COLO668 (cell line): ENCODE measurements at regions not wholly inside any gene's neighbourhood (a gene's known extent, or its start where the extent isn't known, plus 50 kb on each side); places are given as distances from the start of the nearest gene placed in this dataset.

ENCODE experiments used
- DNase-seq: peaks from one replicate; lab custom pipeline; 2025; ENCODE audit not compliant: unreplicated experiment; lab: John Stamatoyannopoulos, UW

- peak; percentile 79 for DNase-seq
Measured at GRCh38 chr3:188026191-188026968, 127.6 kb upstream of the LPP start.

GRCh38 chr3:188031121-188031520 is 122.8 kb upstream of the LPP start:
- DNase-seq = no peak

GRCh38 chr3:188034989-188035388 is 119.0 kb upstream of the LPP start:
- no peak for DNase-seq

GRCh38 chr3:188036375-188037194 is 117.4 kb upstream of the LPP start:
- DNase-seq = no peak

GRCh38 chr3:188037195-188037718 is 116.7 kb upstream of the LPP start:
- DNase-seq = no peak

GRCh38 chr3:188037965-188038581 is 115.9 kb upstream of the LPP start:
- DNase-seq = no peak

- no peak for DNase-seq
Measured at GRCh38 chr3:188041193-188041592, 112.8 kb upstream of the LPP start.

DNA sequence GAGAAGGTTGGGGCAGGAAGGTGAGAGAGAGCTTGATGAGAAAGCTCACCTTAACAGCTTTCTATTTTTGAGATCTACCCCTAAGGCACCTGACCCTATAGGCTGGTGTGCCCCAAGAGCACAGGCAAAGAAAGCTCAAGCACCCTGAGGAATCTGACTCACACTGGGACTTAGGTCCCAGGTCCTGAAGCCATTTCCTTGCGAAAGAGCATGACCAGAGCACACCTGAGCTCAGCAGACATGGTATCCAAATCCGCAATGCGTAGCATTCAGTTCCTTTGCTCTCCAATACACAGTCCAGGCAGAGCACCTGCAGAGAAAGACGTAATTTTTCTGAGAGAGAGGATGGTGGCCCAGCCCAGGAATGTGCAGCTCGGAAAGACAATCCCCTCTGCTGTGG is 112.1 kb upstream of the LPP start:
- DNase-seq = no peak

DNA sequence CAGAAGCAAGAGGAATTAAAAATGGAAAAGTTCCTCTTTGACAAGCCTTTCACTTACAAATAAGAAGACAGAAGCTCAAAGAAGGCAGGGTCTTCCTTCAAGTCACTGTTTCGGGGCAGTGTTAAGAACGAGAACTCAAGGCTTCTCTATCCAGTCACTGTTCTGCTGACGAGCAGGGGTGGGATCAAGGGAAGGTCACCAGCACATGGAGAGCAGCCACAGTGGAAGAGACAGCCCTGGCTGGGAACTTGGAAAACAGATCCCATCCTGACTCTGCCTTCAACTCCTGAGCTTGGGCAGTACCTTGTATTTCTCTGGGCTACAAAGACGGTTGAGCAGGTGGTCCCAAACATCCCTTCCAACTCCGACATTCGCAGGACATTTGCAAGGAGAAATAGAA is 111.5 kb upstream of the LPP start:
- DNase-seq = no peak

- DNase-seq = no peak
Measured at GRCh38 chr3:188043891-188044290, 110.1 kb upstream of the LPP start.

DNA sequence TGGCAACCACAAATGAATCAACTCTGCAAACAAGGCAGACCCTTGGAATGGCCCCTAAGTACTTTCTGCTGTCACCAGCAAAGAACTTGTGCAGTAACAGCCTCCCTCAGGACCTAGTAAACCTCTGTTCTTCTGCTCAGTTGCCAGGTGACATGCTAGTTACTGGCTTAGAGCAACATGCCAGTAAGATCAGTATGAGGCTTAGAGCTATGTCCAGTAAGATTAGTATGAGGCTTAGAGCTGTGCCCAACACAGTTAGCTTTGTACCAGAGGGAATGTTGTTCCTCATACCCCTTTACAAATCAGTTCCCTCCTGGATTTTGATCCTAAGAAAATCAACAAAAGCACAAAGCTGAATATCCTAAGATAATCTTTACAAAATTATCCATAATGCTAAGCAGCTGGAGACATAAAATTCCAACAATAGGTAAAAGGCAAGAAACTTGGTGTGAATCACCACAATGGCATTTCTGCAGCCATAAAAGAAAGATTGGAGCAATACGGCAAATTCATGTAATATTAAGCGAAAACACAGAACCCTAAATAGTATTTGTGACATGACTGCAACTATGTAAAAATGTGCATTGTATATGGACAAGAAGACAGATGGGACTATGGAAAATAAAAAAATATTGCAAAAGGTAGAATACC is 107.3 kb upstream of the LPP start:
- no peak for DNase-seq

GRCh38 chr3:188047536-188047935 is 106.4 kb upstream of the LPP start:
- no peak for DNase-seq

DNA sequence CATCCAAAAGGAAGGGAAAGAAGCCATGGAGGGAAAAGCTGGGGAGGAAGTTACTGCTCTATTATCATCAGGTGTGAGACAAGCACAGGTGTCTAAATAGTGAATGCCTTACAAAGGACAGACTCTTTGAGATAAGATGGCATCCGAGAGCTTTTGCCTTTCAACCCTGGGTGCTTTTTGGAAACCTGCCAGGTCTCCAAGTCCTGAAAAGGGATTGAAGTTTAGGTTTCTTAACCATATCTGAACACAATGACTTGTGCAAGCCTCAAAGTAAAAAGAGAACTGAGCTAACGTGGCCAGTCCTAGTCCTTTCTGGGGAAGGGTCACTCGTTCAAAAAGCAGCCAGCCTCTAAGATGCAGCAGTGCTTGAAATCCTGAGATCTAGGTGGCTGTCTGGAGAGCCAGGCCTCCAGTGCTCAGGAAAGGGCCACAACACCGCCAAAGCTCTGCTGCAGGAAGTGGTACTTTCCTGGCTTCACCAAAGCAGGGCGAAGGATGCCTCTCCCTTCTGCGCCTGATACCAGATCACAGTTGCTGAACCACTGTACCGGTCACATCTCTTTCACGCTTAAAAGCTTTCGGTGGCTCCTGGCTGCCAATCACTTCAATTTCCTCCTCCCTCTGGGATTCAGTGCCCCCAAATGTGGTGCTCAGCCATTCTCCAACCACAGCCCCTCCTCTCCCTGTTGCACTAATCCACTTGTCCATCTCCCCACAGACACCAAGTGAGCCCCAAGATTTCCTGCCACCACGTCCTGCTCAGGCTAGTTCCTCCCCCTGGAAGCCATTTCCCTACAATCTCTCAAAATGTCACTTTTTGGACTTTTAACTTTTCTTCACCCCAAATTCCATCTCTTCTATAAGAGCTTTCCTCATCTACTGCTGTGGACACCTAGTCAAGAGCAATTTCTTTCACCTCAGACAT is 104.1 kb upstream of the LPP start:
- no peak for DNase-seq

- no peak for DNase-seq
Measured at GRCh38 chr3:188051801-188052168, 102.2 kb upstream of the LPP start.

- DNase-seq = no peak
Measured at GRCh38 chr3:188052169-188053035, 101.6 kb upstream of the LPP start.

DNA sequence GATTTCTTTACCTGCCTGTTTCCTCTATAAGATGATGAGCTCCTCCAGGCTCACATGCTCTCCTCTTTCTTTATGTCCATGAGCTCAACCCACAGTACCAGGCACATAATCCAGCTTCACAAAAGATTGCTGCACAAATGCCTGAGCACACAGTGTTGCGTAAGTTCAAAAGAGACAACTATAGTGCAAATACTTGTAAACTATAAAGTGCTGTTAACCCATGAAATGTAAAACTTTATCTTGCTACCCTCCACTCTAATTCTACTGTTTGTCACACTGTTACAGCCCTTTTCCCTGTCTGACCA is 101.0 kb upstream of the LPP start:
- DNase-seq = no peak

DNA sequence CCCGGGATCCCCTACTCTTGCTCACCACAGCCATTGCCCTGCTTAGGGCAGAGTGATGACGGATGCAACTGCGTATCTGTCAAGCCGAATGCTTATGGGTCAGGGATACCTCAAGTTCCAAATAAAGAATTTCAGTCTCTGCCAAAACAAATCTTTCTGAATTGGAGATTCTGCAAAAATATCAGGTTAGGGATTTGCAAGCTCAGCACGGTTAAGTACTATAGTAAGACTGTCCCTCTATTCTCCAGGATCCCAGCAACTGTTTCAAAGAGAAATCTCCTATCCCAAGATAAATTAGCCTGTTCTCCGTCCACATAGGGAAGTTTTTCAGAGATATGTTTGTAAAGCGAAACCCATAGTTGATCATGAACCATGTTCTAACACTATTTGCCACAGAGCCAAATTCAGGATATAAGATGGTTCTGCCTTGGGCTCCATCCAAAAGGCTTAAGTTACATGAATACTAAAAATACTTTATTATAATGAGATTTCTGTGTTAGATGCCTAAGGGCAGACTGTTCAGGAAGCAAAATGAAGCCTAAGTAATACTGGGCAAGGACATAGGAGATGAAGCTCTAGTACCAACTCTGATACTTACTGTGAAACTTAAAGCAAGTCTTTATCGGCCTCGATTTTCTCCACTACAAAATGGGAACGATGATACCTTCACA is 100.1 kb upstream of the LPP start:
- no peak for DNase-seq

GRCh38 chr3:188054541-188054940 is 99.4 kb upstream of the LPP start:
- no peak for DNase-seq

DNA sequence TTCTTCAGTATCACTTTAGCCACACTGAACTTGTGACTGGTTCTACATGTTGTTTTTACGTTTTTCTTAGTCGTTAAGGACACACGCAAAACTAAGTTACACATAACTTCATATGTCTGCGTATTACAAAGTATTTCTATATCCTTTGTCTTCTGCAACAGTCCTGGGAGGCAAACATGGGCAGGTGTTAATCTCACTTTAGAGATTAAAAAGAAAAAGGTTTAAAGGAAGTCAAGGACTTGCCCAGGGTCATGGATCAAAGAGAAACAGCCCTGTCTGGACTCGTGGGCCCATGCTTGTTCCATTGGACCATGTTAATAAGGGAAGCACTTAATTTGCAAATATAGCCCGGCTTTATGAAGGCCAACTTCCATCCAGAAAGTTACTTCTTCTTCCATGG is 98.6 kb upstream of the LPP start:
- no peak for DNase-seq
